Right forelimb (tissue), 1 donor: ENCODE measurements at regions not wholly inside any gene's neighbourhood (a gene's known extent, or its start where the extent isn't known, plus 50 kb on each side); places are given as distances from the start of the nearest gene placed in this dataset.

Source experiments
- DNase-seq: peaks from one replicate; pipeline ENCODE4 v3.0.0-alpha.2; 2018

- DNase-seq: no peak
Observed at GRCh38 chr11:116130122-116130521, 625.9 kb upstream of the CADM1 start.

DNA sequence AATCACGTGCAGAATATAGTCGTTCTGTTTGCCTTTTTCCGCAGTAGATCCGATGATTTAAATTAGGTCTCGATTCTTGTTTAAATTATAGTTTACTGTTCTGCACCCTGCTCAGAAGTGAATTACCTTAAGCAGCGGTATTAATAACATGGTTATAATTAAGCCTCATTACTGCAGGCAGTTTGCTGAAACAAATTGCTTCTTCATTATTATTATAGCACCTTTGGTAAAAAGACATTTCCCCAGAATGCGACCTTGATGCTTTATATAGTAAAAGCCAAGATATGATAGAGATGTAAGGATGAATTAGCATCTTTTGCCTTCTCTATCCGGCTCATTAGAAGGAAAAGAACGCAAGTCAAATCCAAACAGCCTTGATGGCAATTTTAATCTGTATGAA, 625.2 kb upstream of the CADM1 start:
- DNase-seq: no peak

GRCh38 chr11:116126562-116126961, 622.3 kb upstream of the CADM1 start:
- DNase-seq: no peak

GRCh38 chr11:116124922-116125714, 620.9 kb upstream of the CADM1 start:
- no peak for DNase-seq

- DNase-seq: no peak
Observed at GRCh38 chr11:116123739-116124138, 619.5 kb upstream of the CADM1 start.

DNA sequence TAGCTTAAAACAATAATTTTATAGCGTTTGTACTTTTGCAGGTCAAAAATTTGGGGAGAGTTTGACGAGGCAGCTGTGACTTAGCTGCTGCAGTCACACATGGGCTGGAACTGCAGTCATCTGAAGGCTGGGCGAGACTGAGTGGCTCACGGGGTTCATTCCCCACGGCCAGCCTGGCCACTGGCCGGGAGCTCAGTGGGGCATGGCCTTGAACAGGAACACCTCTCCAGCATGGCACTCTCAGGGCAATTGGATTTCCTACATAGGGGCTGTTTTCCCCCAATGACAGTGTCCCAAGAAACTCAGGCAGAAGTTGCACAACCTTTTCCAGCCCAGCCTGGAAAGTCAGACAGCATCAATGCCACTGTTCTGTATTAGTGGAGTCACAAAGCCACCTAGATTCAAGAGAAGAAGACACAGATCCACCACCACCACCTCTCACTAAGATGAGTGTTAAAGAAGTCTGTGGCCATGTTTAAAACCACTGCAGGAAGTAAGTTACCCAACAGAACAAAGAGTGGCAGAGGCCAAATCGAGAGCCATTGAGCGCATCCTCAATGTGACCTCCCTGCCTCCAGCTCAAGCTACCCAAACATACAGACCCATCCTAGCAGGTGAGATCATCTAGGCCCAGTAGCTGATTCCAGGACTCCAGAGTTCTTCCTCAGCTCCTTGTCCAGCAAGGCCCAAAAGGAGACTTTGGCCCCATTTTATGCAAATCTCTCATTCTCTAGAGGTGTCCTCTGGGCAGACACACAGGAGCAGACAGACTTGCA, 618.7 kb upstream of the CADM1 start:
- DNase-seq: no peak

GRCh38 chr11:116119158-116119557, 614.9 kb upstream of the CADM1 start:
- no peak for DNase-seq

DNA sequence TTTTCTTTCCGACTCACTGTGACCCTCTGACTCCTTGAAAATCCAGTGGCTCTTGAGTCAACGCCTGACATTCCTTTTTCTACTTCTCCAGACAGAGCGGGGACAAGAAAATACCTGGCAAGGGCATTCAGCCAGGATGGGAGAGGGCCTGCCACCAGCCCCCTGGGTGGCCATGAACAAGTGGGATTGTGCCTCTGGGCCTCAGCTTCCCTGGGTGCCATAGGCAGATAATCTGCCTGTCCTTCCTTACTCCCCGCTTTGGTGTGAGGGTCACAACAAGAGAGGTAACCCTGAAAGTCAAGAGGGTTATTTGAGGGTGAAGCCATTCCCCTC, 613.9 kb upstream of the CADM1 start:
- no peak for DNase-seq

DNA sequence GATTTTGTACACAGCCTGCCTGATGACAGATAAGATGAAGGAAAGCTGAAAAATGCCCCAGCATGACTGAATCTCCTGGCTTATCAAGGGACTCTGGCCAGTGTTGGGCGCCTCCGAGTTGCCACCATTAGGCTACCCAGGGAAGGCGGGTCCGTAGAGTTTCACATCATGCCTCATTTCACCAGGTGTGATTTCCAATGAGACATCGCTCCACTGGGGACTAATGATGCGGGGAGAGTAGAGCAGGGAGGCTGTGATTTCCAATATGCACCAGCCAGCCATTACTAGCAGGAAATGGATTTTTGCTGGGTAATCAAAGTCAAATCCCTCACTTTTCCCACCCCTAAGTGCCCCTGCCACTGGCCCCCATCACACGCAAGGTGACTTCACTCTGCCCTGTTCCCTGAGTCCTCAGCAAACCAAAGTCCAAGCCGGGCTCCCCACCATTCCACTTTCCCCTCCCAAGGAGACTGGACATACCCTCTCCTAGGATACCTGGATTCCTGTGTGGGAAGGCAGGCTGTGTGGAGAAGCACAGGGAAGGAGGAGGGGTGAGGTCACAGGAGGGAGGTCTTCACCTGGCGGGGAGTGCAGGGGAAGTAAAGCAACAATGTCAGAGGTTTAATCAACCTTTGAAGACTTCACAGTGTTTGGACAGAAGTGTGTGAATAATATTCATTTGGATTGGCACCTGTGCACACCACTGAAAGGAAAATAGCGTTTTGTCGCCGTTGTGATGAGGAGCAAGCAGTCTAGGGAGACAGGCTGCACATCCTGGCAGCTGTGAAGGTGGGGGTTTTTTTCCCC, 613.3 kb upstream of the CADM1 start:
- DNase-seq: no peak

GRCh38 chr11:116115801-116116200, 611.6 kb upstream of the CADM1 start:
- no peak for DNase-seq

DNA sequence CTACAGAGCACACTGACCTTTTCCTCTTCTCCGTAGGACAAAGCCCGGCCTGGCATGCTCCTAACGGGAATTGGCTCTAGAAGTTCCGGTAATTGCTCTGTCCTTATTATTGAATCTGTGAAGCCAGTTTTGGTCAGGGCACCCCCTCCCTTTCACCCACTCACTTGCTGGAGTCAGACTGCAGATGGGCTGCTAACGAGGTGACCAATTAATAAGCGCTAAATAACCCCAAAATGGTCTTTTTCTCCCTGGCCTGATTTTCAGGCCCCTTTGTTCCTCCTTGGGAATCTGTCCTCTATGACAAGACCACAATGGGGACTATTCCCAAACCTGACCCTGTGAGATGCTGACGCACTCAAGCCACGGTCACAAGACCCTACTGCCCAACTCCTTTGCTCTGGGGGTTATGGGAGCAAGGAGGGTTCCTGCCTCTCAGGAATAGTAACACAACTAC, 610.0 kb upstream of the CADM1 start:
- DNase-seq: no peak

- no peak for DNase-seq
Observed at GRCh38 chr11:116112087-116112935, 608.1 kb upstream of the CADM1 start.

DNA sequence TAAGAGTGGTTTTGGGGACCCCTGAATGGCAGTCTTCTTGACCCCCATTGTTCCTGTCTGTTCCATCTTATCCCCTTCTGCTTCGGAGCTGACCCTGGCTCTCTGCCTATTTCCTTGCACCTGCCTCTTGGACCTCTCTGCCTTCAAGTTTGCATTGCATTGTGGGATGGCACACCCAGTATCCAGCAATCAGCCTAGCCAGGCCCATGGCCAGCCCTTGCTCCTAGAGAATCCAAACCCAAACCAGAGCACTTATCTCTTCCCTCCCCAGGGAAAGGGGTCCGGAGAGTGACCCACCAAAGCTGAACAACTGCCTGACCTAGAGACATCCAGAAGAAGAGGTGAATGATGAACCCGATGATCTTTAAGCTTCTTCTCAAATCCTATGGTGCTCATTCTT, 607.3 kb upstream of the CADM1 start:
- DNase-seq: no peak

GRCh38 chr11:116110802-116111201, 606.6 kb upstream of the CADM1 start:
- DNase-seq: no peak

DNA sequence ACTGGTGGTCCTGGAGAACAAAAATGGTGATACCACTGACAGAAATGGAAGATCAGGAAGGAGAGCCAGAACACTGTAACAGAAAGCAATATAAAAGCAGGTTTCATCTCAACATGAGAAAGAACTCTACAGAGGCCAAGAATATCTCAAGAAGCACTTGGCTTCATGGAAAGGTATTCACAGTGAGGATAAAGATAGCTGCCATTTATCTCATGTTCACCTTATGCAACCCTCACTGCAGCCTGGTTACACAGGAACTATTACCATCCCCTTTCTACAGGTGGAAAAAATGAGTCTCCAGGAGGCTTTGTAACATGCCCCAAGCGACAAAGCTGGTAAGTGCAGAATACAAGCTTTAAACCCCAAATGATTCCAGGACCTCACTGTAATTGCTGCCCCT, 606.1 kb upstream of the CADM1 start:
- DNase-seq: no peak

- no peak for DNase-seq
Observed at GRCh38 chr11:116109228-116109627, 605.0 kb upstream of the CADM1 start.

GRCh38 chr11:116108161-116108560, 603.9 kb upstream of the CADM1 start:
- DNase-seq: no peak

DNA sequence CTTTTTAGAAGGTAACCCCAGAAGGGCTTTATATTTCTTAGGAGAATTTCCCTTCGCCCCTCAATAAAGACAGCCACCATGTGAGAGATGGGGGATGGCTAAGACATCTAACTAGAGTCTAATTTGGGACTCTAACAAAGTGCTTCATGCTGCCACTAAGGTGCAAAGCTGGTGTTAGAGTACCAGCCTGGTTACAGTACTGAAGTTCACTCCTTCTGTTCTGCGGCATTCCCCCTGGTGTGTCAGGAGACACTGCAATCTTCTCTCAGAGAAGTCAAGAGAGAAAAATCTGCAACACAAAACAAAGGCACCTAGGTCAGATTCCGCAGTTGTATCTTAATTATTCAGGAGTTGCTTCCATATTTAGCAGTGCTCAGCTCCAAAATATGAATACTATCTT, 603.0 kb upstream of the CADM1 start:
- DNase-seq: no peak

DNA sequence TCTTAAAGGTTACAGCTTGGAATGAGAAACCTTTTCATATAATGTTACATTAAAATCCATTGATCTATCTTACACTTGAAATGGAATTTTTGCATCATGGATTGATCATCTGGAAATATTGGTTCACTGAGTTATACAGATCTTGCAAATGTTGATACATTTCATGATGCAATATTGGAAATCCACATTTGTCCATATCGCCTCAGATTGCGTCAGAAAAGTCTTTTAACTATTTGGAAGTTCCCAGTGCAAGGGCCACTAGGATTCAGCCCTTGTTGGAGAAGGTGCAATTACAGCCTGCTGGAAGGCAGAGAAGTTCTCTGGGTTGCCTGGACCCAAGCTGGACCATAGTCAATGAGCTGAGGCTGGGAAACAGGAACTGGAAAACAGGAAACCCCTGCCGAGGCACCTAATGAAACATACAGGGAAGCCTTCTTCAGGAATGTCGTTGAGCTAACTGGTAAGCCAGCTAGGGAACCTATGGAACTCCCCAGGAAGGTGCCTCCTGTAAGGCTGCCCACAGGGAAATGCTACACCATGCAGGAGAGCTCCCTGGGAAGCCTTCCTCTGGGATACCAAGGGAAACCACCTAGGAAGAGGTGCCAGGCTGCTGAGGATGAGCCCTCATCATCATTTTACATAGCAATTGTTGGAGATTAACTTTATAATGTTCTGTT, 600.4 kb upstream of the CADM1 start:
- no peak for DNase-seq

- no peak for DNase-seq
Observed at GRCh38 chr11:116101902-116102301, 597.7 kb upstream of the CADM1 start.

DNA sequence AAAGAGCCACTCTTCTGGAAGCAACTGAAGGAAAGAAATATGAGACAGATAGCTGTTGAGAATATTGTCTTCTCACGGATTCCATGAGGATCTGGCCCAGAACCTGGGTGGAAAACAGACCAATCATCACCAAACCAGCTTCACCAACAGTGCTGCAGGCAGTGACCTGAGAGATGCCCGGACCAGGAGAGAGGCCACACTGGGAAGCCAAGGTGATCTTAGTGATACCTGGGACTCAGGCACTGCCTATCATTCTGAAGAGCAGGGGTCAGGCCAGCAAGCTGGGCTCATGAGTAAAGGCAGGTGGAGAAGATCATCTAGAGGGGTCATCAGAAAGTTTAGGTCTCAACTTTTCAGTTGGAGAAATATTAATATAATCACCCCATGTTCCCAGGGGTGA, 595.8 kb upstream of the CADM1 start:
- no peak for DNase-seq

DNA sequence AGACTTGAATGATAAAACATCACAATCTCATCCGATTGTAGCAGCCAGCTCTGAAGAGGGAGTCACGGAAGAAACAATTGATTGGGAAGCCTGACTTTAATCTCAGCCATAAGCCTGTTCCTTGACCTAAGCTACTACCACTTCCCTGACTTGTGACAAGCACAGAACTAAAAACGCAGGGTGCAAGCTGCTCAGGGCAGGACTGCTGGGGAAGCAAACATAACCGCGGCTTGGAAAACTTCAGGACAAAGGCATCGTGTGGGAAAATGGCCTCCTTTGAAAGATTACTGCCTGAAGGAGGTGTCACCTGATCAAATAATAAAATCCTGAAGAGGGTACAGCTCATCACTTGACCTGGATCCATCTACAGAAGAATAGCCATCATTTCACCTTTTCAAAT, 595.3 kb upstream of the CADM1 start:
- DNase-seq: no peak
